Neural cell (in vitro differentiated cells): ENCODE measurements at regions not wholly inside any gene's neighbourhood (a gene's known extent, or its start where the extent isn't known, plus 50 kb on each side); places are given as distances from the start of the nearest gene placed in this dataset.

Source experiments
- EP300 ChIP-seq: fragments of 450-650 bp; conservative IDR thresholded peaks from 2 replicates; pipeline ENCODE4 v1.6.1; 2014; ENCODE audit warnings: antibody characterized with exemption, mild to moderate bottlenecking, moderate library complexity; ENCODE audit not compliant: poor library complexity, severe bottlenecking
- POLR2AphosphoS5 ChIP-seq: IDR thresholded peaks from 2 replicates; pipeline ENCODE4 v1.6.1; 2012
- TF ChIP-seq, protein P1 (sequence below): fragments of 450-650 bp; IDR thresholded peaks from 2 replicates; pipeline ENCODE4 v1.5.1; 2014; ENCODE audit warnings: antibody characterized with exemption, mild to moderate bottlenecking, moderate library complexity; ENCODE audit not compliant: poor library complexity, severe bottlenecking
- TF ChIP-seq, protein P2 (sequence below): IDR thresholded peaks from 2 replicates; pipeline ENCODE4 v1.6.1; 2012; ENCODE audit warnings: borderline replicate concordance

DNA sequence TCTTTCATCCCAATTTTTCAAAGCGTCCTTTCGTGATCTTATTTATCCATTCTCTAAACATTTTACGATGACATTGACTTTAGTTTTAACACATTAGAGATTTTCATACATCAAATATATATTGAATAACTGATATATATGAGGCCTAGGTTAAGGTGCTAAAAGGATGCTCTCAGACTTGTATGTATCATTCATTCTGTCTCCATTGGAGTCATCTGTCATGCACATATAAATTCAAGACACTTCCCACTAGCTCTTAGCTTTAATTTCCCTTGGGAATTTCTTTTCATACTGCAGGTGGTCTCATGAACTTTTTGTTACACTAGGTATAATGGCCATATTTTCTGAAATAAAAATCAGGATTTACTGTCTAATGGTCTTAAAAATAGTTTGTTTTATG, 635.8 kb upstream of the C9orf72 start:
- TF ChIP-seq, protein P1, sequence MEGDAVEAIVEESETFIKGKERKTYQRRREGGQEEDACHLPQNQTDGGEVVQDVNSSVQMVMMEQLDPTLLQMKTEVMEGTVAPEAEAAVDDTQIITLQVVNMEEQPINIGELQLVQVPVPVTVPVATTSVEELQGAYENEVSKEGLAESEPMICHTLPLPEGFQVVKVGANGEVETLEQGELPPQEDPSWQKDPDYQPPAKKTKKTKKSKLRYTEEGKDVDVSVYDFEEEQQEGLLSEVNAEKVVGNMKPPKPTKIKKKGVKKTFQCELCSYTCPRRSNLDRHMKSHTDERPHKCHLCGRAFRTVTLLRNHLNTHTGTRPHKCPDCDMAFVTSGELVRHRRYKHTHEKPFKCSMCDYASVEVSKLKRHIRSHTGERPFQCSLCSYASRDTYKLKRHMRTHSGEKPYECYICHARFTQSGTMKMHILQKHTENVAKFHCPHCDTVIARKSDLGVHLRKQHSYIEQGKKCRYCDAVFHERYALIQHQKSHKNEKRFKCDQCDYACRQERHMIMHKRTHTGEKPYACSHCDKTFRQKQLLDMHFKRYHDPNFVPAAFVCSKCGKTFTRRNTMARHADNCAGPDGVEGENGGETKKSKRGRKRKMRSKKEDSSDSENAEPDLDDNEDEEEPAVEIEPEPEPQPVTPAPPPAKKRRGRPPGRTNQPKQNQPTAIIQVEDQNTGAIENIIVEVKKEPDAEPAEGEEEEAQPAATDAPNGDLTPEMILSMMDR: no peak
- no peak for TF ChIP-seq EP300
- TF ChIP-seq POLR2AphosphoS5: no peak
- TF ChIP-seq, protein P2, sequence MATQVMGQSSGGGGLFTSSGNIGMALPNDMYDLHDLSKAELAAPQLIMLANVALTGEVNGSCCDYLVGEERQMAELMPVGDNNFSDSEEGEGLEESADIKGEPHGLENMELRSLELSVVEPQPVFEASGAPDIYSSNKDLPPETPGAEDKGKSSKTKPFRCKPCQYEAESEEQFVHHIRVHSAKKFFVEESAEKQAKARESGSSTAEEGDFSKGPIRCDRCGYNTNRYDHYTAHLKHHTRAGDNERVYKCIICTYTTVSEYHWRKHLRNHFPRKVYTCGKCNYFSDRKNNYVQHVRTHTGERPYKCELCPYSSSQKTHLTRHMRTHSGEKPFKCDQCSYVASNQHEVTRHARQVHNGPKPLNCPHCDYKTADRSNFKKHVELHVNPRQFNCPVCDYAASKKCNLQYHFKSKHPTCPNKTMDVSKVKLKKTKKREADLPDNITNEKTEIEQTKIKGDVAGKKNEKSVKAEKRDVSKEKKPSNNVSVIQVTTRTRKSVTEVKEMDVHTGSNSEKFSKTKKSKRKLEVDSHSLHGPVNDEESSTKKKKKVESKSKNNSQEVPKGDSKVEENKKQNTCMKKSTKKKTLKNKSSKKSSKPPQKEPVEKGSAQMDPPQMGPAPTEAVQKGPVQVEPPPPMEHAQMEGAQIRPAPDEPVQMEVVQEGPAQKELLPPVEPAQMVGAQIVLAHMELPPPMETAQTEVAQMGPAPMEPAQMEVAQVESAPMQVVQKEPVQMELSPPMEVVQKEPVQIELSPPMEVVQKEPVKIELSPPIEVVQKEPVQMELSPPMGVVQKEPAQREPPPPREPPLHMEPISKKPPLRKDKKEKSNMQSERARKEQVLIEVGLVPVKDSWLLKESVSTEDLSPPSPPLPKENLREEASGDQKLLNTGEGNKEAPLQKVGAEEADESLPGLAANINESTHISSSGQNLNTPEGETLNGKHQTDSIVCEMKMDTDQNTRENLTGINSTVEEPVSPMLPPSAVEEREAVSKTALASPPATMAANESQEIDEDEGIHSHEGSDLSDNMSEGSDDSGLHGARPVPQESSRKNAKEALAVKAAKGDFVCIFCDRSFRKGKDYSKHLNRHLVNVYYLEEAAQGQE: no peak
